ENCODE measurements at regions not wholly inside any gene's neighbourhood (a gene's known extent, or its start where the extent isn't known, plus 50 kb on each side); places are given as distances from the start of the nearest gene placed in this dataset.

GRCh38 chr7:123366626-123367025 lies 166.9 kb upstream of the SLC13A1 start:
- TF ChIP-seq EHMT2 (IDR thresholded peaks at IDR 0.05; ENCODE audit: low read depth) (no peak), RAD21 (conservative IDR thresholded peaks at IDR 0.05 in 1 of 2, IDR thresholded peaks at IDR 0.05 in 1 of 2) (no peak), TFCP2L1 (CRISPR knock-in tag; IDR thresholded peaks at IDR 0.05) (no peak), JUN (IDR thresholded peaks at IDR 0.05) (no peak), FOXS1 (CRISPR knock-in tag; IDR thresholded peaks at IDR 0.05) (no peak), HOXA7 (CRISPR knock-in tag; IDR thresholded peaks at IDR 0.05) (no peak), JUNB (IDR thresholded peaks at IDR 0.05) (no peak), CTCF (IDR thresholded peaks at IDR 0.05) (no peak), HEYL (CRISPR knock-in tag; IDR thresholded peaks at IDR 0.05) (no peak), USF2 (IDR thresholded peaks at IDR 0.05) (no peak), KDM5A (IDR thresholded peaks at IDR 0.05) (no peak), ZFP36 (IDR thresholded peaks at IDR 0.05; ENCODE audit: borderline replicate concordance, partially characterized antibody) (no peak), SMC3 (IDR thresholded peaks at IDR 0.05) (no peak), FOSL2 (IDR thresholded peaks at IDR 0.05) (no peak), FOSL2 (CRISPR knock-in tag; IDR thresholded peaks at IDR 0.05) (no peak), RFX5 (IDR thresholded peaks at IDR 0.05) (no peak), CBX8 (IDR thresholded peaks at IDR 0.05) (no peak)
- FAIRE-seq, result no peak
- ChIA-PET POLR2A (no interaction called here), CTCF (interaction anchor here (0.7 to 2.3 kb wide), 6 partner anchors 12 to 298 kb away, joined by 3 to 18 read pairs (median 3); no protein-coding TSS in a partner anchor)
- H3K4me2 ChIP-seq, result no peak overlapping the region
- no peak overlapping the region for H3K4me3 ChIP-seq
- H3K27ac ChIP-seq, result no peak overlapping the region
- no peak for ATAC-seq
- no peaks in the 10 kb centered on the region for H3K9me3 ChIP-seq
- DNase-seq (ENCODE audit: low read depth in 1 of 2, low spot score in 1 of 2), result no peak
- H3K4me1 ChIP-seq, result no peaks in the 10 kb centered on the region

GRCh38 chr7:123360631-123361030 lies 160.9 kb upstream of the SLC13A1 start:
- 0% methylated on average over 2 of the region's 2 CpGs for WGBS (ENCODE audit: missing lambda C conversion rate)
- Histone ChIP-seq H3K27ac (no peak overlapping the region), H3K4me2 (no peak overlapping the region), H3K4me3 (no peak overlapping the region), H3K9me3 (no peaks in the 10 kb centered on the region), H3K4me1 (no peaks in the 10 kb centered on the region)
- FAIRE-seq (no peak), DNase-seq (ENCODE audit: low read depth in 1 of 2, low spot score in 1 of 2) (no peak), ATAC-seq (no peak)
- POLR2A ChIA-PET, result no interaction called here
- CTCF ChIA-PET, result no interaction called here
- TF ChIP-seq RFX5 (IDR thresholded peaks at IDR 0.05) (no peak), PBX3 (IDR thresholded peaks at IDR 0.05) (no peak), NFE2L2 (conservative IDR thresholded peaks at IDR 0.05; ENCODE audit: low read length) (no peak), BCL3 (IDR thresholded peaks at IDR 0.05) (no peak), SREBF2 (IDR thresholded peaks at IDR 0.05) (no peak), CHD4 (IDR thresholded peaks at IDR 0.05; ENCODE audit: borderline replicate concordance) (no peak), KDM5A (IDR thresholded peaks at IDR 0.05) (no peak), RCOR1 (IDR thresholded peaks at IDR 0.05; ENCODE audit: low read depth, low read length) (no peak), ESRRA (IDR thresholded peaks at IDR 0.05; ENCODE audit: borderline replicate concordance, low read length) (no peak), ELK1 (IDR thresholded peaks at IDR 0.05; ENCODE audit: low read depth, low read length) (no peak)

Measured in A549 (cell line).